KMS-11 (cell line): ENCODE measurements at regions not wholly inside any gene's neighbourhood (a gene's known extent, or its start where the extent isn't known, plus 50 kb on each side); places are given as distances from the start of the nearest gene placed in this dataset.

Source experiments
- H2AFZ ChIP-seq: fragments of 200-600 bp; sonication (generic); 2 replicates; pipeline ENCODE4 v1.6.1; 2016; ENCODE audit warnings: antibody characterized with exemption, mixed run types, low read depth
- H3K27ac ChIP-seq: fragments of 200-600 bp; sonication (generic); 2 replicates; pipeline ENCODE4 v1.6.1; 2016; ENCODE audit warnings: mild to moderate bottlenecking, mixed run types
- H3K27me3 ChIP-seq: fragments of 200-600 bp; sonication (generic); 2 replicates; pipeline ENCODE4 v1.6.1; 2017; ENCODE audit warnings: mild to moderate bottlenecking, low read depth, mixed run types, moderate library complexity; ENCODE audit not compliant: insufficient read depth
- H3K36me3 ChIP-seq: fragments of 200-600 bp; sonication (generic); 2 replicates; pipeline ENCODE4 v1.6.1; 2017; ENCODE audit warnings: mild to moderate bottlenecking, mixed run types; ENCODE audit not compliant: insufficient read depth
- H3K4me1 ChIP-seq: fragments of 200-600 bp; sonication (generic); 2 replicates; pipeline ENCODE4 v1.6.1; 2016; ENCODE audit warnings: mild to moderate bottlenecking, low read depth, mixed run types; ENCODE audit not compliant: poor library complexity, severe bottlenecking
- H3K4me2 ChIP-seq: fragments of 200-600 bp; sonication (generic); 2 replicates; pipeline ENCODE4 v1.7.0; 2016; ENCODE audit warnings: mild to moderate bottlenecking, mixed run types
- H3K4me3 ChIP-seq: fragments of 200-600 bp; sonication (generic); IDR thresholded peaks from 2 replicates; pipeline ENCODE4 v1.6.1; 2017; ENCODE audit warnings: low read depth, low read length, mixed read lengths; ENCODE audit not compliant: insufficient read depth
- H3K79me2 ChIP-seq: fragments of 200-600 bp; sonication (generic); 2 replicates; pipeline ENCODE4 v1.6.1; 2016; ENCODE audit warnings: low read depth, mixed run types; ENCODE audit not compliant: insufficient read depth
- H3K9ac ChIP-seq: fragments of 200-600 bp; sonication (generic); 2 replicates; pipeline ENCODE4 v1.6.1; 2016; ENCODE audit warnings: mild to moderate bottlenecking, mixed run types
- H4K20me1 ChIP-seq: fragments of 200-600 bp; sonication (generic); 2 replicates; pipeline ENCODE4 v1.6.1; 2016; ENCODE audit warnings: mild to moderate bottlenecking, mixed run types; ENCODE audit not compliant: insufficient read depth
- CTCF ChIP-seq: fragments of 200-600 bp; sonication (generic); conservative IDR thresholded peaks from 2 replicates; pipeline ENCODE4 v1.6.1; 2017; ENCODE audit warnings: low read depth, mild to moderate bottlenecking, antibody characterized with exemption, low read length, moderate library complexity, mixed read lengths

GRCh38 chr2:215805493-215805892 lies 207.9 kb downstream of the MREG start:
- Histone ChIP-seq H4K20me1 (no peaks in the 10 kb centered on the region), H3K9ac (no peak overlapping the region), H3K79me2 (no peaks in the 10 kb centered on the region)

DNA sequence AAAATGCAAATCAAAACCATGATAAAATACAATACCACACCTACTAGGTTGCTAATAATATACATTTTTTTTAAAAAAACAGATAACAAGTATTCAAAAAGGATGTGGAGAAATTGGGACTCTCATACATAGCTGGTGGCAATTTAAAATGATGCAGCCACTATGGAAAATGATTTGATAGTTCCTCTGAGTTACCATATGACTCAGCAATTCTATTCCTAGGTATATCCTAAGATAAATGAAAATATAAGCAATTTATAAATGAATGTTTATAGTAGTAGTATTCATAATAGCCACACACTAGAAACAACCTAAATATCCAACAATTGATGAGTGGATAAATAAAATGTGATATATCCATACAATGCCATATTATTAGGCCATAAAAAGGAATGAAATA lies 210.2 kb downstream of the MREG start:
- H4K20me1 ChIP-seq = no peaks in the 10 kb centered on the region
- H3K27ac ChIP-seq = no peak overlapping the region
- peaks cover 1% of the 10 kb centered on the region for H3K4me1 ChIP-seq
- H3K9ac ChIP-seq = no peak overlapping the region
- H3K27me3 ChIP-seq = no peaks in the 10 kb centered on the region
- H3K36me3 ChIP-seq = no peaks in the 10 kb centered on the region
- H3K4me3 ChIP-seq = no peak overlapping the region
- TF ChIP-seq CTCF = no peak
- H2AFZ ChIP-seq = no peak overlapping the region
- H3K79me2 ChIP-seq = no peaks in the 10 kb centered on the region
- no peak overlapping the region for H3K4me2 ChIP-seq

More at GRCh38 chr2:215805493-215805892, 207.9 kb downstream of the MREG start:
- H3K36me3 ChIP-seq = no peaks in the 10 kb centered on the region
- no peak overlapping the region for H3K27ac ChIP-seq
- no peak overlapping the region for H3K4me2 ChIP-seq
- no peak overlapping the region for H3K4me3 ChIP-seq
- peaks cover 13% of the 10 kb centered on the region for H3K4me1 ChIP-seq
- no peak for TF ChIP-seq CTCF
- no peaks in the 10 kb centered on the region for H3K27me3 ChIP-seq
- H2AFZ ChIP-seq = no peak overlapping the region

GRCh38 chr2:215799194-215799593 lies 214.2 kb downstream of the MREG start:
- Histone ChIP-seq H3K27ac (no peak overlapping the region), H3K4me1 (peaks cover under 1% of the 10 kb centered on the region)

DNA sequence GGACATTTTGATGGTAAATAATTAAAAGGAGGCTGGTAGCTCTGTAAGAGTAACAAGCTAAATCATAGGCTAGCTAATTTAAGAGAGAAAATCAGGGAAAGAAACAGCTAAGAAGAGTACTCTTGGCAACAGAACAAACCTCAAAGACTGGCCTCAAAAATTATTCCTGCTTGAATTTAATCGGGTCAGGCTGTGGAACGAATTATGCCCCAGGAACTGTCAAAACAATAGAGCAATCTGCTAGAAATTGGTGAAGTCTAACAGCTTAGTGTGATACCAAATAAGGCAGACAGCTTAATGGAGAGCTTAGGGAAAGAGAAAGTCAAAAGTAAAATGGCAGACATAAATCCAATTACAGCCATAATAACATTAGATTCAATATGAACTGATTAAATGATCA lies 215.7 kb downstream of the MREG start:
- no peaks in the 10 kb centered on the region for H3K79me2 ChIP-seq
- H3K9ac ChIP-seq = no peak overlapping the region
- H3K4me2 ChIP-seq = no peak overlapping the region
- H3K4me3 ChIP-seq = no peak overlapping the region
- no peaks in the 10 kb centered on the region for H3K36me3 ChIP-seq
- H3K4me1 ChIP-seq = peaks cover 10% of the 10 kb centered on the region
- H3K27me3 ChIP-seq = no peaks in the 10 kb centered on the region
- TF ChIP-seq CTCF = no peak
- no peaks in the 10 kb centered on the region for H4K20me1 ChIP-seq
- H2AFZ ChIP-seq = no peak overlapping the region
- no peak overlapping the region for H3K27ac ChIP-seq

More at GRCh38 chr2:215799194-215799593, 214.2 kb downstream of the MREG start:
- H3K27me3 ChIP-seq = no peaks in the 10 kb centered on the region
- no peak overlapping the region for H3K4me3 ChIP-seq
- H3K36me3 ChIP-seq = no peaks in the 10 kb centered on the region
- H2AFZ ChIP-seq = no peak overlapping the region
- no peak overlapping the region for H3K9ac ChIP-seq
- H3K4me2 ChIP-seq = no peak overlapping the region
- no peaks in the 10 kb centered on the region for H4K20me1 ChIP-seq
- no peak for TF ChIP-seq CTCF
- H3K79me2 ChIP-seq = no peaks in the 10 kb centered on the region
